Progenitor cell of endocrine pancreas (in vitro differentiated cells): ENCODE measurements at regions not wholly inside any gene's neighbourhood (a gene's known extent, or its start where the extent isn't known, plus 50 kb on each side); places are given as distances from the start of the nearest gene placed in this dataset.
"Not testable (repeated sequence)": the region's sequence is repeated elsewhere in the genome, so short reads cannot be mapped to it uniquely, and the experiment has no call there.

ENCODE experiments used
- DNase-seq: peaks from one replicate; pipeline ENCODE4 v3.0.0; 2021; ENCODE audit warnings: low spot score; ENCODE audit not compliant: unreplicated experiment
- H3K27ac Mint-ChIP-seq: 2 replicates; pipeline ENCODE4 v1.8.0; 2021; ENCODE audit warnings: mild to moderate bottlenecking, moderate library complexity, mixed read lengths
- H3K27me3 Mint-ChIP-seq: 2 replicates; pipeline ENCODE4 v1.8.0; 2021; ENCODE audit warnings: mixed read lengths
- H3K36me3 Mint-ChIP-seq: 2 replicates; pipeline ENCODE4 v1.8.0; 2022; ENCODE audit warnings: mixed read lengths; ENCODE audit not compliant: insufficient read depth
- H3K4me1 Mint-ChIP-seq: 2 replicates; pipeline ENCODE4 v1.8.0; 2021; ENCODE audit warnings: low read depth, mixed read lengths
- H3K4me3 Mint-ChIP-seq: 2 replicates; pipeline ENCODE4 v1.8.0; 2021; ENCODE audit warnings: low read depth, mild to moderate bottlenecking, moderate library complexity, mixed read lengths
- H3K9me3 Mint-ChIP-seq: 2 replicates; pipeline ENCODE4 v1.8.0; 2021; ENCODE audit warnings: low read depth, mixed read lengths
- TF ChIP-seq, protein P1 (sequence below): fragments of 200-600 bp; sonication (generic); IDR thresholded peaks from one replicate; pipeline ENCODE4 v1.5.0; 2021; ENCODE audit warnings: antibody characterized with exemption, mild to moderate bottlenecking; ENCODE audit not compliant: unreplicated experiment

DNA sequence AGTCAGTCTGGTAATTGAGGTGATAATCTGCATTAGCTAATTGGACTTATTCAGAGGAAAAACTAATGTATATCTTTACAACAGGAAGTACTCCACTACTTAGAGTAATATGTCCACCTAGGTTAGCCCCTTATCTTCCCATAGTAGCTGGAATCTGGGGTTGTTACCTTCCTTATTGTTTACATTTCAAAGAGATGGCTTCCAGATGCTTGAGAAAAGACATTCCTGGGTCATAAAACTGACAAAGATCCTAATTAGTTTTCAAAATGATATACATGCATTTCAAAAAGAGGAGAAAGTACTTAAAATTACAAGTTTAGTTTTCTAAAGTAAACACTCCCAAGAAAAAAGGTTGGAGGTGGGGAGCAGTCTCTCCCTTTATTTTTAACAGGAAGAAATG, 78.1 kb downstream of the RPL10L start:
- Mint-ChIP-seq H3K27me3 (no peaks in the 10 kb centered on the region), H3K9me3 (peaks cover 9% of the 10 kb centered on the region), H3K36me3 (no peaks in the 10 kb centered on the region), H3K4me1 (no peaks in the 10 kb centered on the region), H3K27ac (no peak overlapping the region), H3K4me3 (no peak overlapping the region)
- DNase-seq = no peak
- TF ChIP-seq, protein P1, sequence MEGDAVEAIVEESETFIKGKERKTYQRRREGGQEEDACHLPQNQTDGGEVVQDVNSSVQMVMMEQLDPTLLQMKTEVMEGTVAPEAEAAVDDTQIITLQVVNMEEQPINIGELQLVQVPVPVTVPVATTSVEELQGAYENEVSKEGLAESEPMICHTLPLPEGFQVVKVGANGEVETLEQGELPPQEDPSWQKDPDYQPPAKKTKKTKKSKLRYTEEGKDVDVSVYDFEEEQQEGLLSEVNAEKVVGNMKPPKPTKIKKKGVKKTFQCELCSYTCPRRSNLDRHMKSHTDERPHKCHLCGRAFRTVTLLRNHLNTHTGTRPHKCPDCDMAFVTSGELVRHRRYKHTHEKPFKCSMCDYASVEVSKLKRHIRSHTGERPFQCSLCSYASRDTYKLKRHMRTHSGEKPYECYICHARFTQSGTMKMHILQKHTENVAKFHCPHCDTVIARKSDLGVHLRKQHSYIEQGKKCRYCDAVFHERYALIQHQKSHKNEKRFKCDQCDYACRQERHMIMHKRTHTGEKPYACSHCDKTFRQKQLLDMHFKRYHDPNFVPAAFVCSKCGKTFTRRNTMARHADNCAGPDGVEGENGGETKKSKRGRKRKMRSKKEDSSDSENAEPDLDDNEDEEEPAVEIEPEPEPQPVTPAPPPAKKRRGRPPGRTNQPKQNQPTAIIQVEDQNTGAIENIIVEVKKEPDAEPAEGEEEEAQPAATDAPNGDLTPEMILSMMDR = no peak

DNA sequence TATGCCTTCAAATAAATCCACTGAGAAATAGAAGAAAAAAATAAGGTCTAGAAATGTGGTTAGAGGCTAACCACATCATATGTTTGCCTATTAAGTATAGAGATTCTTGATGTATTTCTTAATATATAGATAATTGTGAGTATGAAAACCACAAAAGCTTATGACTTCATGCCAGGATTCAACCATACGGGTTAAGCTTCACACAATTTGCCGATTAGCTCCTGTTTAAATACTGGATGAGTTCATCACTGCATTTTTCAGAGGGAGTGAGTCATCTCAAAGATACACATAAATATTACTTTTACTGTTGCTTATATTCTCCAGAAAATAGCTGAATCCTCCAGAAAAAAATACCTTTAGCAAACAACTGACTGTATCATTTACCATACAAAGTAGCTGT, 79.6 kb downstream of the RPL10L start:
- Mint-ChIP-seq H3K27ac (no peak overlapping the region), H3K4me1 (no peaks in the 10 kb centered on the region), H3K4me3 (no peak overlapping the region), H3K9me3 (peaks cover 14% of the 10 kb centered on the region), H3K27me3 (no peaks in the 10 kb centered on the region), H3K36me3 (no peaks in the 10 kb centered on the region)
- TF ChIP-seq, protein P1 = no peak
- DNase-seq = no peak

DNA sequence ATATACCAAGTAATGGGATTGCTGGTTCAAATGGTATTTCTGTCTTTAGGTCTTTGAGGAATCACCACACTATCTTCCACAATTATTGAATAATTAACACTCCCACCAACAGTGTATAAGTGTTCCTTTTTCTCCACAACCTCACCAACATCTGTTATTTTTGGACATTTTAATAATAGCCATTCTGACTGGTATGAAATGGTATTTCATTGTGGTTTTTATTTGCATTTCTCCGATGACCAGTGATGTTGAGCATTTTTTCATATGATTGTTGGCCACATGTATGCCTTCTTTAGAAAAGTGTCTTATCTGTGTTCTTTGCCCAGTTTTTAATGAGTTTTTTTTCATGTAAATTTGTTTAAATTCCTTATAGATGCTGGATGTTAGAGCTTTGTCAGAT, 83.4 kb downstream of the RPL10L start:
- peaks cover 14% of the 10 kb centered on the region for H3K9me3 Mint-ChIP-seq
- not testable (repeated sequence) for H3K27ac Mint-ChIP-seq, H3K4me3 Mint-ChIP-seq, H3K36me3 Mint-ChIP-seq, DNase-seq, H3K4me1 Mint-ChIP-seq, H3K27me3 Mint-ChIP-seq

DNA sequence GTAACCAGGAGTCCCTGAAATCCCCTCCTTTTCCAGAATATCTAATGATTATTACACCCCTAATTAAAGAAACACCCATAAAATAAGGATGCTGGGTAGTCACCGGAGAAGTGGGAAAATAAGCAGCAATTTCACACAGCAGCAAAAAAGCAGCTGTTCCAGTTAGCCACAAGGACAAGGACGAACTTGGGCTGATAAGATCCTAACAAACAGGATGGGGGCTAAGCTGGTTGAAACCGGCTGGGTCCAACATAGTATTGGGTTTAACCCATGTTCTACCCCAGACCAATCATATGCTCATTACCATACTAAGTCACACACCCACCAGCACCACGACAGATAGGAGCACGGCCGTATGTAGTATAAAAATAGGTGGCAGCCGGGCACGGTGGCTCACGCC, 100.7 kb downstream of the RPL10L start:
- H3K27ac Mint-ChIP-seq = no peak overlapping the region
- H3K4me1 Mint-ChIP-seq = peaks cover 2% of the 10 kb centered on the region
- H3K27me3 Mint-ChIP-seq = no peaks in the 10 kb centered on the region
- no peak overlapping the region for H3K4me3 Mint-ChIP-seq
- DNase-seq = no peak
- TF ChIP-seq, protein P1 = no peak
- peaks cover 8% of the 10 kb centered on the region for H3K9me3 Mint-ChIP-seq
- no peaks in the 10 kb centered on the region for H3K36me3 Mint-ChIP-seq

DNA sequence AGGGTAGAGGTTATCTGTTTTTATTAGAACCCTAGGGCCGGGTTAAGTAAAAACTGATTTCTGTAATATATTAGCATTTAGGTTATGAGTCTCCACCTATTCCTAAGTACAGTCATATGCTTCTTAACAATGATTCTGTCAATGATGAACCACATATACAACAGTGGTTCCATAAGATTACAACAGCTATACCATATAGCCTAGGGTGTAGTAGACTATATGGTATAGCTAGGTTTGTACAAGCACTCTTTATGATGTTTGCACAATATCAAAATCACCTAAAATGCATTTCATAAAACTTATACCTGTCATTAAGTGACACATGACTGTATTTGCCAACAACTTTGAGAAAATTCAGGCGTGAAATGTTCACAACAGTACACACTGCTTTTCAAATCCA, 110.6 kb downstream of the RPL10L start:
- peaks cover 5% of the 10 kb centered on the region for H3K4me1 Mint-ChIP-seq
- DNase-seq = no peak
- no peaks in the 10 kb centered on the region for H3K27me3 Mint-ChIP-seq
- no peaks in the 10 kb centered on the region for H3K9me3 Mint-ChIP-seq
- H3K4me3 Mint-ChIP-seq = no peak overlapping the region
- TF ChIP-seq, protein P1 = no peak
- H3K36me3 Mint-ChIP-seq = no peaks in the 10 kb centered on the region
- no peak overlapping the region for H3K27ac Mint-ChIP-seq

DNA sequence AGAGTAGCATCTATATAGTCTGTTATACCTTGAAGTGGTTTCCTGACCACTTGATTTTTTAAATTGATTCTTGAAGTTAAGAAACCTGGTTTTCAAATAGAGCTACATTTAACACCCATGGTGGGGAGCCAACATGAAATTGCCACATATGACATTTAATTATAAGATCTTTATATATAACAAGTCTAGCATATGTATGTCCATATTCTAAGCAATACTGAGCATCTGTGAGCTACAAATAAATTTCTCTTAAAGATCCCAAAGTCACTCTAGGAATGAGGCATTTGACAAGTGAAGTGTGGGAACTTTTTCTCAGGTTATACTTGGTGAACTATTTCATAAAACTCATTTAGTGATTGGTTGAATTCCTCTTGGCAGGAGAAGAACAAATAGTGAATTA, 132.5 kb downstream of the RPL10L start:
- Mint-ChIP-seq H3K27me3 (no peaks in the 10 kb centered on the region), H3K9me3 (no peaks in the 10 kb centered on the region), H3K36me3 (no peaks in the 10 kb centered on the region), H3K4me3 (no peak overlapping the region), H3K27ac (no peak overlapping the region), H3K4me1 (no peaks in the 10 kb centered on the region)
- TF ChIP-seq, protein P1 = no peak
- DNase-seq = no peak

DNA sequence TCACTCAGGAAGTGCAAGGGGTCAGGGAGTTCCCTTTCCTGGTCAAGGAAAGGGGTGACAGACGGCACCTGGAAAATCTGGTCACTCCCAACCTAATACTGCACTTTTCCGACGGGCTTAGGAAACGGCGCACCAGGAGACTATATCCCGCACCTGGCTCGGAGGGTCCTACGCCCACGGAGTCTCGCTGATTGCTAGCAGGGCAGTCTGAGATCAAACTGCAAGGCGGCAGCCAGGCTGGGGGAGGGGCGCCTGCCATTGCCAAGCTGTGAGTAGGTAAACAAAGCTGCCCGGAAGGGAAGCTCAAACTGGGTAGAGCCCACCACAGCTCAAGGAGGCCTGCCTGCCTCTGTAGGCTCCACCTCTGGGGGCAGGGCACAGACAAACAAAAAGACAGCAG, 142.8 kb downstream of the RPL10L start:
- H3K36me3 Mint-ChIP-seq, H3K27me3 Mint-ChIP-seq, DNase-seq, H3K4me1 Mint-ChIP-seq, H3K9me3 Mint-ChIP-seq, H3K4me3 Mint-ChIP-seq, H3K27ac Mint-ChIP-seq: not testable (repeated sequence)
